ENCODE measurements at regions not wholly inside any gene's neighbourhood (a gene's known extent, or its start where the extent isn't known, plus 50 kb on each side); places are given as distances from the start of the nearest gene placed in this dataset.

DNA sequence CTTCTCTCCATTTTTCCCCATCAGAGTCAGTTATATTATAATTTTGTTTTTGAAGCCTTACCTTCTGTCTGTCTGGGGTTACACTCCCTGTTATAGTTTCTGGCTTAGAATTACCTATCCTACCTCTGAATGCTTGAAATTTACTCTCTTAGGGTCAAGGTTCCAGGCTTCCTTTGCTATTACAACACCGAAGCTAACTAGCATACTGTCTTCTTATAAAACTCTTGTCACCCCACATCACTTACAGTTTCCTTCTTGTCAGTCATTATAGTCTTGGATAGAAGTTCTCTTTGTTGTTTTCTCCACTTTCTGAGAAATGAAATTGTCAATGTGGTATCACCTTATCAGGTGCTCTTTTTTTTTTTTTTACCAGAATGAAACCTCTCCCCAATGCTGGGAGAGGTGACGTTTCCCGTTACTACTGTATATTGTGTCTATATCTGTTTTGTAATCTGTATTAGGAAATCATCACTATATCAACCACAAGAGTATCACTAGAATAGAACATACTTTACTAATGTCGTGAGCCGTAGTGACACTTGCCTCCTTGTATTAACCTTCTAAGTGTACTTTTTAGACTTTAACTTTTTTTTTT is 69.2 kb upstream of the PSMA6 start (continued):
- TF ChIP-seq CBX3 (IDR thresholded peaks at IDR 0.05; ENCODE audit: borderline replicate concordance, low read depth) (no peak), CEBPB (IDR thresholded peaks at IDR 0.05; ENCODE audit: borderline replicate concordance in 1 of 2, low read depth in 2 of 2, low read length in 2 of 2) (no peak), NFYB (IDR thresholded peaks at IDR 0.05; ENCODE audit: insufficient read depth, low read depth, low read length) (no peak), POLR2AphosphoS5 (IDR thresholded peaks at IDR 0.05; ENCODE audit: low read length) (no peak), KAT2A (conservative IDR thresholded peaks at IDR 0.05; ENCODE audit: control insufficient read depth, low read depth, low read length) (no peak), EGR1 (IDR thresholded peaks at IDR 0.05; ENCODE audit: borderline replicate concordance in 1 of 2, low read depth in 2 of 2, low read length in 2 of 2) (no peak)

DNA sequence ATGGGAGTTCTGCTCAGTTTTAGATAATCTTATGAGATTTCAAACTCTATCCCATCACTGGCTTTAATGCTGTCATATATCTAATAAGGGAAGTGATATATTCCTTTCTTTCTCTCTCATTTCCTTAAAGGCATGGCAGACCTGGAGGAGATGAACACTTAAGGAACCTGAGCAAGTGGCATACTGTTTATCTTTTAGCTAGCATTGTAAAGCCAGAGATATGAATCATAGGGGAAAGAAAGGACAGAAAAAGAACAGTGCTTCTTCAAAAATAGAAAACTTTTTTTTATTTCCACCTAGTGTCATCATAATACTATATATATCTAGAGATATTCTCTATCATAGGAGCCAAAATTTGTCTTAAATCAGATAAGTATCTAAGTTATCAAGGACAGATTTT is 68.3 kb upstream of the PSMA6 start:
- H3K9me3 ChIP-seq (replicated peaks; ENCODE audit: control insufficient read depth, insufficient read depth, low read length): no peaks in the 10 kb centered on the region
- ChIA-PET POLR2A (no interaction called here), RAD21 (ENCODE audit: unreplicated experiment) (interaction anchor here (0.6 to 3.6 kb wide), 3 partner anchors 82 to 632 kb away, joined by 3 to 25 read pairs (median 4); no protein-coding TSS in a partner anchor), CTCF (interaction anchor here (1.8 to 13.2 kb wide), 3 partner anchors 9 to 188 kb away, joined by 7 to 438 read pairs (median 141); partner anchors contain the start of gene NFKBIA), SMC1A (ENCODE audit: uncharacterized antibody, unreplicated experiment) (interaction anchor here (1.7 to 13.1 kb wide), 2 partner anchors 9 to 191 kb away, joined by 6 to 145 read pairs; no protein-coding TSS in a partner anchor)
- in situ Hi-C loops (cut with MboI) (no loop called here), intact Hi-C loops (cut with micrococcal nuclease; ENCODE audit: unreplicated experiment) (no loop called here)
- no peak overlapping the region for H3K9ac ChIP-seq (ENCODE audit: control insufficient read depth, insufficient read depth, low read length)
- no TSS peak for BruUV-seq (replicated peaks)
- H4K20me1 ChIP-seq (ENCODE audit: control insufficient read depth, insufficient read depth): no peaks in the 10 kb centered on the region
- DNase-seq (ENCODE audit: low read depth, low spot score) (no peak), FAIRE-seq (no peak), ATAC-seq (no peak)
- H3K4me2 ChIP-seq (ENCODE audit: control insufficient read depth, insufficient read depth): no peak overlapping the region
- H3K4me1 ChIP-seq (ENCODE audit: control insufficient read depth, insufficient read depth, low read length): no peaks in the 10 kb centered on the region
- no peaks in the 10 kb centered on the region for H3K79me2 ChIP-seq (ENCODE audit: control insufficient read depth, insufficient read depth, low read length)
- H3K36me3 ChIP-seq (ENCODE audit: control insufficient read depth in 2 of 2, insufficient read depth in 2 of 2, low read length in 1 of 2): peaks cover 2 to 3% of the 10 kb centered on the region in 2 experiments; a peak in 2 of 4 replicates
- H3K27me3 ChIP-seq (replicated peaks in 1 of 2; ENCODE audit: control insufficient read depth in 2 of 2, insufficient read depth in 2 of 2, low read length in 1 of 2): no peaks in the 10 kb centered on the region
- no peak overlapping the region for H2AFZ ChIP-seq (ENCODE audit: control insufficient read depth, low read depth, low read length)
- no peak overlapping the region for H3K4me3 ChIP-seq
- no peak overlapping the region for H3K27ac ChIP-seq (ENCODE audit: control insufficient read depth, insufficient read depth)
- TF ChIP-seq POU2F2 (IDR thresholded peaks at IDR 0.05; ENCODE audit: borderline replicate concordance, low read depth, low read length): no peak
- TF ChIP-seq TCF7 (IDR thresholded peaks at IDR 0.05; ENCODE audit: borderline replicate concordance): no peak
- TF ChIP-seq CHD2 (IDR thresholded peaks at IDR 0.05; ENCODE audit: borderline replicate concordance, low read depth, low read length): no peak
- no peak for TF ChIP-seq SREBF1 (IDR thresholded peaks at IDR 0.05; ENCODE audit: low read length)
- TF ChIP-seq SPI1 (IDR thresholded peaks at IDR 0.05; ENCODE audit: borderline replicate concordance, insufficient read depth, low read depth, low read length): no peak
- no peak for TF ChIP-seq YBX1 (IDR thresholded peaks at IDR 0.05)
- no peak for TF ChIP-seq REST (IDR thresholded peaks at IDR 0.05; ENCODE audit: low read depth, low read length)
- TF ChIP-seq SIN3A (IDR thresholded peaks at IDR 0.05; ENCODE audit: low read depth, low read length): no peak
- TF ChIP-seq, protein P1, sequence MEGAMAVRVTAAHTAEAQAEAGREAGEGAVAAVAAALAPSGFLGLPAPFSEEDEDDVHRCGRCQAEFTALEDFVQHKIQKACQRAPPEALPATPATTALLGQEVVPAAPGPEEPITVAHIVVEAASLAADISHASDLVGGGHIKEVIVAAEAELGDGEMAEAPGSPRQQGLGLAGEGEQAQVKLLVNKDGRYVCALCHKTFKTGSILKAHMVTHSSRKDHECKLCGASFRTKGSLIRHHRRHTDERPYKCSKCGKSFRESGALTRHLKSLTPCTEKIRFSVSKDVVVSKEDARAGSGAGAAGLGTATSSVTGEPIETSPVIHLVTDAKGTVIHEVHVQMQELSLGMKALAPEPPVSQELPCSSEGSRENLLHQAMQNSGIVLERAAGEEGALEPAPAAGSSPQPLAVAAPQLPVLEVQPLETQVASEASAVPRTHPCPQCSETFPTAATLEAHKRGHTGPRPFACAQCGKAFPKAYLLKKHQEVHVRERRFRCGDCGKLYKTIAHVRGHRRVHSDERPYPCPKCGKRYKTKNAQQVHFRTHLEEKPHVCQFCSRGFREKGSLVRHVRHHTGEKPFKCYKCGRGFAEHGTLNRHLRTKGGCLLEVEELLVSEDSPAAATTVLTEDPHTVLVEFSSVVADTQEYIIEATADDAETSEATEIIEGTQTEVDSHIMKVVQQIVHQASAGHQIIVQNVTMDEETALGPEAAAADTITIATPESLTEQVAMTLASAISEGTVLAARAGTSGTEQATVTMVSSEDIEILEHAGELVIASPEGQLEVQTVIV (IDR thresholded peaks at IDR 0.05; ENCODE audit: borderline replicate concordance, partially characterized antibody): no peak
- TF ChIP-seq CHD4 (IDR thresholded peaks at IDR 0.05): no peak
- no peak for TF ChIP-seq RAD21 (IDR thresholded peaks at IDR 0.05; ENCODE audit: insufficient read depth, low read depth, low read length)
- no peak for TF ChIP-seq ATF7 (IDR thresholded peaks at IDR 0.05; ENCODE audit: low read depth)

Measured in GM12878 (cell line).